ENCODE measurements at regions not wholly inside any gene's neighbourhood (a gene's known extent, or its start where the extent isn't known, plus 50 kb on each side); places are given as distances from the start of the nearest gene placed in this dataset.

DNA sequence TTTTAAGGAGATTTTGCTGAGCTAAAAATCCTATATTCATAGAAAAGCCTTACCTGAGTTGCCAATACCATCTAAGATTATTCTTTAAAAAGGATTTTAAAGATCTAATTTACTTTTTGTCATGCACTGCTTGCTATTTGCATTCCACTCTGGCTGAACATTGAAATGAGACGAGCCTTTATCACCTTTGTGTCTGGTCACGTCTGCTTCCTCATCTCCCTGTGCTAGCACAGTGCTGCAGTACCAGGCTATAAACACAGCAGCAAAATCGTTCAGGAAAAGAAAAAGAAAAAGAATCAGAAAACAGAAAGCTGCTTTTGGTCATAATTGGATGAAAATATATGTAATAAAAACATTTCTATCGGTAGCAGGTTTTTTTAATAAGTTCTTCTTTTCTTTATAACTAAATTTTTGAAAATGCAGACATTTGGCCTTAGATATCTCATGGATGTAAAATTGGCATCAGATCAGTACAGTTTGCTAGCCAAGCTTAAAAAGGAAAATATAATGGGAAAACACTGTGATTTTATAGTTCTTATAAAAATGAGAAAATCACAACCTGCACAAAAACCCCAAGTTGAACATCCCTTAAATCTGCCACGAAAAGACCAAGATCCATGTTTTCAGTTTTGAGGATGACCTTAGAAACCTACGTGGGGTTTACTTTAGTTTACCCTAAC is 735.7 kb upstream of the CXADR start:
- H3K36me3 ChIP-seq (ENCODE audit: control insufficient read depth, insufficient read depth, low read length) = no peaks in the 10 kb centered on the region
- no peaks in the 10 kb centered on the region for H3K9me3 ChIP-seq (ENCODE audit: control insufficient read depth, low read length)
- no peaks in the 10 kb centered on the region for H3K27me3 ChIP-seq (ENCODE audit: control insufficient read depth, insufficient read depth, low read length, poor library complexity, severe bottlenecking)
- 86% methylated on average over 5 to 6 of the region's 6 CpGs for WGBS, 2 experiments
- H3K27ac ChIP-seq (ENCODE audit: insufficient read depth, low read depth, low read length, poor library complexity, severe bottlenecking) = no peak overlapping the region
- no peaks in the 10 kb centered on the region for H3K4me1 ChIP-seq (ENCODE audit: control insufficient read depth, insufficient read depth, low read length)
- no peak overlapping the region for H3K4me3 ChIP-seq (ENCODE audit: insufficient read depth, low read depth, low read length)

DNA sequence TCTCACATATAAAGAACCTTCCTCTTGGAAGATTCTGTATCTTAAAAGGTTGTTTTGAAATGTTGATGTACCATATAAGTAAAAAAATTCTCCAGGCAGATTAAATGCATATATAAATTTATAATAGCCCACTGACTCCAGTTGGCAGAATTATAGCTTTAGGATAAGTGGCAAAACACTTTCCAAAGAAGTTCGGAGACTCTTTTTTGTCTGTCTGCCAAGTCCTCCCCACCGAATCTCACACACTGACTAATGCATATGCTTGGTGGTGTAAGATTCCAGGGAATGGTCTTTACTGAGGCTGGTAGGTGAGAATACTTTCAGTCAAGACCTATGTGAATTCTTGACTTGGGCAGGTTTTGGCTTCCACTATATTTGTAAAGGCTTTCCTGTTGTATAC is 724.3 kb upstream of the CXADR start:
- no peaks in the 10 kb centered on the region for H3K4me1 ChIP-seq (ENCODE audit: control insufficient read depth, insufficient read depth, low read length)
- no peaks in the 10 kb centered on the region for H3K27me3 ChIP-seq (ENCODE audit: control insufficient read depth, insufficient read depth, low read length, poor library complexity, severe bottlenecking)
- H3K4me3 ChIP-seq (ENCODE audit: insufficient read depth, low read depth, low read length) = no peak overlapping the region
- H3K27ac ChIP-seq (ENCODE audit: insufficient read depth, low read depth, low read length, poor library complexity, severe bottlenecking) = no peak overlapping the region
- H3K36me3 ChIP-seq (ENCODE audit: control insufficient read depth, insufficient read depth, low read length) = no peaks in the 10 kb centered on the region
- no peaks in the 10 kb centered on the region for H3K9me3 ChIP-seq (ENCODE audit: control insufficient read depth, low read length)
- WGBS, 2 experiments = 50% methylated on average over 2 of the region's 2 CpGs

DNA sequence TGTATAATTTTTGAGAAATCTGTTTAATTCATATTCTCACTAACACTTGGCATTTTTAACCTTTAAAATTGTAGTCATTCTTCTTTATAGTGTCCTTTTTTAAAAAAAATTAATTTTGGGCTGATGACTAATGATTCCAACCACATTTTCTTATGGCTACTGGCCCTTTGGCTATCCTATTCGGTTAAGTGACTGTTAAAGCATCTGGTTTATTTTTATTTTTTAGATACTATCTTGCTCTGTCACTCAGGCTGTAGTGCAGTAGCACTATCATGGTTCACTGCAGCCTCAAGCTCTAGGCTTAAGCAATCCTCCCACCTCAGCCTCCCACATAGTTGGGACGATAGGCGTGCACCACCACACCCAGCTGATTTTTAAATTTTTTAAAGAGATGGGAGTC is 723.2 kb upstream of the CXADR start:
- Histone ChIP-seq H3K4me1 (ENCODE audit: control insufficient read depth, insufficient read depth, low read length) (no peaks in the 10 kb centered on the region), H3K4me3 (ENCODE audit: insufficient read depth, low read depth, low read length) (no peak overlapping the region), H3K27me3 (ENCODE audit: control insufficient read depth, insufficient read depth, low read length, poor library complexity, severe bottlenecking) (no peaks in the 10 kb centered on the region), H3K9me3 (ENCODE audit: control insufficient read depth, low read length) (no peaks in the 10 kb centered on the region), H3K36me3 (ENCODE audit: control insufficient read depth, insufficient read depth, low read length) (no peaks in the 10 kb centered on the region), H3K27ac (ENCODE audit: insufficient read depth, low read depth, low read length, poor library complexity, severe bottlenecking) (no peak overlapping the region)
- 90 to 94% methylated on average over 2 to 3 of the region's 3 CpGs for WGBS, 2 experiments

DNA sequence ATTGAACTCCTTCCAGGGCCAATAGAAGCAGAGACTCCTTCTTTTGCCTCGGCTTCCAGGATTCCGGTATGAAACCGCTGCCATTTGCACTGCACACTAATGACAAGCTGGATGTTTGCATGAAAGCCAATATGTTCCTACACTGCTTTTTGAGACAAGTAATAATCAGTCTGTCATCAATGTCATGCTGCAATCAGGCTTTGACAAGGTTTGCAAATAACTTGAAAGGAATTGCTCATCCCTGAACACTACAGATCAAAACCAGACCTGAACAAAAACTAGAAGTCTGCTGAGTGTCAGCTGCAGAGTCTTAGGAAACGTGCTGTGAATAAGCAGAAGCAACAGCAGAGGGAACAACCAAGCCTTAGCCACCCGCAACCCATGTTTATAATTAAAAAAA is 720.7 kb upstream of the CXADR start:
- Histone ChIP-seq H3K9me3 (ENCODE audit: control insufficient read depth, low read length) (no peaks in the 10 kb centered on the region), H3K36me3 (ENCODE audit: control insufficient read depth, insufficient read depth, low read length) (no peaks in the 10 kb centered on the region), H3K4me1 (ENCODE audit: control insufficient read depth, insufficient read depth, low read length) (no peaks in the 10 kb centered on the region), H3K27ac (ENCODE audit: insufficient read depth, low read depth, low read length, poor library complexity, severe bottlenecking) (no peak overlapping the region), H3K27me3 (ENCODE audit: control insufficient read depth, insufficient read depth, low read length, poor library complexity, severe bottlenecking) (no peaks in the 10 kb centered on the region), H3K4me3 (ENCODE audit: insufficient read depth, low read depth, low read length) (no peak overlapping the region)
- 95 to 98% methylated on average over 5 of the region's 5 CpGs for WGBS, 2 experiments

DNA sequence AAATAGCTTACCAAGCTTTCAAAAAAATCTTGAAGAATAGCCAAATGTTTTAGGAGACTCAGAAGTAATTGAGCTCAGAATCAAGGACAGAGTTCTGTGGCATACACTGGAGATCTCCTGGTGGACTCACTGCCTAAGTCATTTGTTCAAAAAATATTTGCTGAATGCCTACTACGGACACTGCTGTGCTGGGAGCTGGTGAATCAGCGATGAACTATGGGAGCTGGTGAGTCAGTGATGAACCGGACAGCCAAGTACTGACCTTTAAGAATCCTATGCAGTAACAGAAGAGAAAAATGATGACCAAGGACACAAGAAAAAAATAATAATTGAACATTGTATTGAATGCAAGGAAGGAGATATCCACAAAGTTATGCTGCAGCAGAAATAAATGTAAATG is 717.9 kb upstream of the CXADR start:
- H3K4me1 ChIP-seq (ENCODE audit: control insufficient read depth, insufficient read depth, low read length) = no peaks in the 10 kb centered on the region
- no peaks in the 10 kb centered on the region for H3K36me3 ChIP-seq (ENCODE audit: control insufficient read depth, insufficient read depth, low read length)
- H3K4me3 ChIP-seq (ENCODE audit: insufficient read depth, low read depth, low read length) = no peak overlapping the region
- H3K27me3 ChIP-seq (ENCODE audit: control insufficient read depth, insufficient read depth, low read length, poor library complexity, severe bottlenecking) = no peaks in the 10 kb centered on the region
- 90 to 93% methylated on average over 3 of the region's 3 CpGs for WGBS, 2 experiments
- H3K9me3 ChIP-seq (ENCODE audit: control insufficient read depth, low read length) = no peaks in the 10 kb centered on the region
- no peak overlapping the region for H3K27ac ChIP-seq (ENCODE audit: insufficient read depth, low read depth, low read length, poor library complexity, severe bottlenecking)

DNA sequence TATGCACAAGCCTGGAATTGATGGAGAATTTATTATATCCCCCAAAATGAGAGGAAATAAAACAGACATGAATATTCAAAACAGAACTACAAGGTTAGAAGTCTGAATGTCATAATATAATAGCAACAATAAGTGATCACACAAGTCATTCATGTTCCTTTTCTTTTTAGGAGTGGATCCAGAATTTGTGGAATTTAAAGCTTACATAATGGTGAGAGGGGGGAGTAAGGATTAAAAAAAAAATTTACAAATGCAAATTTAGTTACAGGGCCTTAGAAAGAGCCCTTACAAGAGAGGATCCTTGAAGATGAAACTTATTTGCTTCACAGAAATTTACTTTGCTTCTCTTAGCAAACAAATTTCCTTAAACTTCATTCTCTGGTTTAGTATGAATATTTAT is 716.1 kb upstream of the CXADR start:
- no peak overlapping the region for H3K4me3 ChIP-seq (ENCODE audit: insufficient read depth, low read depth, low read length)
- H3K27ac ChIP-seq (ENCODE audit: insufficient read depth, low read depth, low read length, poor library complexity, severe bottlenecking) = no peak overlapping the region
- H3K27me3 ChIP-seq (ENCODE audit: control insufficient read depth, insufficient read depth, low read length, poor library complexity, severe bottlenecking) = no peaks in the 10 kb centered on the region

DNA sequence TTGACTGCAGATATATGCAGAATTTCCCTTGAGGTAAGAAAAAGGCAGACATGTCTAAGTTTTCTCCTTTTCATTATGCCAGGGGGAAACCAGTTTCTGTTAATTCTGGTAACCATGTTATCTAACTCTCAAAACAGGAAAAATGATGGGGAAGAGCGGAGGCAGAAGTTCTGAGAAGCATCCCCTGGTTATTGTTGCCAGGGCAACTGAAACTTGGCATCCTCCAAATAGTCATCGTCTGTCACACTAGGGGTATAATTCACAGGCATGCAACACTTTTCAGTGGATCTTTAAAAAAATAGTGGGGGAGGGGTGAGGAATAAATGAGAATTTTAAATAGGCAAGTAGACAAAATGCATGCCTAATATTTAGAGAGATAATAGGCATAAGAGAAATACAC is 715.3 kb upstream of the CXADR start:
- no peaks in the 10 kb centered on the region for H3K4me1 ChIP-seq (ENCODE audit: control insufficient read depth, insufficient read depth, low read length)
- no peak overlapping the region for H3K4me3 ChIP-seq (ENCODE audit: insufficient read depth, low read depth, low read length)
- H3K27ac ChIP-seq (ENCODE audit: insufficient read depth, low read depth, low read length, poor library complexity, severe bottlenecking) = no peak overlapping the region
- no peaks in the 10 kb centered on the region for H3K9me3 ChIP-seq (ENCODE audit: control insufficient read depth, low read length)
- no peaks in the 10 kb centered on the region for H3K36me3 ChIP-seq (ENCODE audit: control insufficient read depth, insufficient read depth, low read length)
- 86% methylated on average over 2 of the region's 2 CpGs for WGBS, 2 experiments
- no peaks in the 10 kb centered on the region for H3K27me3 ChIP-seq (ENCODE audit: control insufficient read depth, insufficient read depth, low read length, poor library complexity, severe bottlenecking)

More for the DNA sequence above, 716.1 kb upstream of the CXADR start:
- H3K4me1 ChIP-seq (ENCODE audit: control insufficient read depth, insufficient read depth, low read length) = no peaks in the 10 kb centered on the region
- no peaks in the 10 kb centered on the region for H3K9me3 ChIP-seq (ENCODE audit: control insufficient read depth, low read length)
- H3K36me3 ChIP-seq (ENCODE audit: control insufficient read depth, insufficient read depth, low read length) = no peaks in the 10 kb centered on the region

DNA sequence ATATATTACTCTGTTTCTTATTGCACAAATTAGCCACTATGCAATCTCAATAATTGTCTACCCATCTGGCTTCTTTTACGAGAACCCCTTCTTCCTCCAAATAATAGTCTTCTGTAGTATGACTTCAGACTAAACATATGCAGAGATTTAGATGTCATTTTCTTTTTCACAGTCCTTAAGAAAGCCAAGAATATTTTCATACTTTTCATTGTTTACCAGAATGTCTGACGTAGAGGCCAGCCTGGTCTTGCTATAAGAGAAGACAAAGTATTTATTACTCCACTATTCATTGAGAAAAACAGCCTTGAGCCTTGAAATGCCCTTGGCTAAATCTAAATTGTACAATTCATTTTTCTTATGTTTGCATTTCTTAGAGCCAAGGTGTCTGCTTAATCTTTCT is 714.9 kb upstream of the CXADR start:
- H3K27ac ChIP-seq (ENCODE audit: insufficient read depth, low read depth, low read length, poor library complexity, severe bottlenecking) = no peak overlapping the region
- no peaks in the 10 kb centered on the region for H3K36me3 ChIP-seq (ENCODE audit: control insufficient read depth, insufficient read depth, low read length)
- no peaks in the 10 kb centered on the region for H3K27me3 ChIP-seq (ENCODE audit: control insufficient read depth, insufficient read depth, low read length, poor library complexity, severe bottlenecking)
- WGBS, 2 experiments = 83 to 98% methylated on average over 2 of the region's 2 CpGs
- H3K9me3 ChIP-seq (ENCODE audit: control insufficient read depth, low read length) = no peaks in the 10 kb centered on the region
- no peak overlapping the region for H3K4me3 ChIP-seq (ENCODE audit: insufficient read depth, low read depth, low read length)
- H3K4me1 ChIP-seq (ENCODE audit: control insufficient read depth, insufficient read depth, low read length) = no peaks in the 10 kb centered on the region

DNA sequence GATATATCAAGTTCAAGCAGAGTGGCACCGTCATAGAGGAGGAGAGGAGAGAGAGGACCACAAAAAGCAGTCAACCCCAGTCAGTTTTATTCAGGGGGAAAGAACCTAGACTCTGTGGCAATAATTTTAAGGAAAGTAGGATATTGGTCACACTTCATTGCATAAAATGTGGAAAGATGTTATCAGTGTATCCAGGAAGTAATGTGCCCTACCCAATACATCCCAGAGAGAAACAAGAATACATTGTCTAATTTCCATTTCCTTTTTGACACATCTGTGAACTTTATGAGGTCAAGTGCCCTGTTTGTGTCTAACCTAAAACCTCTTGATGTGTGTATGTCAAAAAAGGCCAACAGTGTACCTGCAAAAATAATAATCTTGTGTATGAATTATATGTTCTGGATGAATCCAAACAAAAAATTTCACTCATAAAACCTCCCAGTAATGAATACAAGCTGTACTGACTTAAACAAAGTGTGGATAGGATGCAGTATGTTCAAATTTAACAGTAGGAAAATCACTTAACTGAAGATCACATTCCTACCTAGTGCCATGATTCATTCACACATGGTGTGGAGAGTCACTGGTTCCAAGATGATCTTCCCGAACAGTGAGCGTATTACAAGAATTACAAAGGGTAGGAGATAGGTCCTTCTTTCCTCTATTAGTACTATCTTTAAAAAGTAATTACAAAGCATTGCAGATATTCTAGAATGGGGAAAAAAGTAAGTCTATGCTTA is 712.1 kb upstream of the CXADR start:
- whole genome bisulfite sequencing, 2 experiments = 94 to 96% methylated on average over 3 of the region's 3 CpGs
- H3K36me3 ChIP-seq (ENCODE audit: control insufficient read depth, insufficient read depth, low read length) = no peaks in the 10 kb centered on the region
- no peaks in the 10 kb centered on the region for H3K4me1 ChIP-seq (ENCODE audit: control insufficient read depth, insufficient read depth, low read length)
- H3K9me3 ChIP-seq (ENCODE audit: control insufficient read depth, low read length) = no peaks in the 10 kb centered on the region
- H3K4me3 ChIP-seq (ENCODE audit: insufficient read depth, low read depth, low read length) = no peak overlapping the region
- no peaks in the 10 kb centered on the region for H3K27me3 ChIP-seq (ENCODE audit: control insufficient read depth, insufficient read depth, low read length, poor library complexity, severe bottlenecking)
- no peak overlapping the region for H3K27ac ChIP-seq (ENCODE audit: insufficient read depth, low read depth, low read length, poor library complexity, severe bottlenecking)

DNA sequence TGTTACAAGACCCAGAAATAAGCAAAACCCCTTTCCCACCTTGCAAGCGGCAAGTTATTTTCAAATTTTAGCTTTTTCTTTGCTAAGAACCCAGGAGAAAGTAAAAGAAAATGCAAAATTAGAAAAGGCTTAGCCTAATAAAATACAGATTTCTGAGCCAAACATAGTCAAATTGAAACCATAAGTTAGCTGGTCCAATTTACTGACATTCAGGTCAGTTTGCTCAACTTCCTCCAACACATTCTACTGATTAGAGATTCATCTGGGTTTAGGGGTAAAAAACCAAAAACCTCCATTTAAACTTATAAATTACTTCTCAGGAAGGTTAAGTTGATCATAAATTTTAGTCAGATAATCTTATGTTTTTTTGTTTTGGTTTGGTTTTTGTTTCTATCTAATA is 701.8 kb upstream of the CXADR start:
- Histone ChIP-seq H3K4me3 (ENCODE audit: insufficient read depth, low read depth, low read length) (no peak overlapping the region), H3K9me3 (ENCODE audit: control insufficient read depth, low read length) (no peaks in the 10 kb centered on the region), H3K27me3 (ENCODE audit: control insufficient read depth, insufficient read depth, low read length, poor library complexity, severe bottlenecking) (no peaks in the 10 kb centered on the region), H3K4me1 (ENCODE audit: control insufficient read depth, insufficient read depth, low read length) (no peaks in the 10 kb centered on the region), H3K36me3 (ENCODE audit: control insufficient read depth, insufficient read depth, low read length) (no peaks in the 10 kb centered on the region), H3K27ac (ENCODE audit: insufficient read depth, low read depth, low read length, poor library complexity, severe bottlenecking) (no peak overlapping the region)
- WGBS, 2 experiments = 100% methylated on average over 1 of the region's 1 CpG

Measured in ectodermal cell (in vitro differentiated cells).